GM12874 (cell line): ENCODE measurements at regions not wholly inside any gene's neighbourhood (a gene's known extent, or its start where the extent isn't known, plus 50 kb on each side); places are given as distances from the start of the nearest gene placed in this dataset.
A peak's percentile ranks its signal among the peaks of the same experiment; 100 is the strongest.

Experiments used
- CTCF ChIP-seq: IDR thresholded peaks from 2 replicates; pipeline ENCODE4 v1.5.1; 2011; ENCODE audit warnings: low read depth, mild to moderate bottlenecking, control low read depth, low read length, moderate library complexity; ENCODE audit not compliant: insufficient read depth

- TF ChIP-seq CTCF: no peak
Observed at GRCh38 chr11:43576320-43576802, 104.2 kb upstream of the HSD17B12 start.

- TF ChIP-seq CTCF: no peak
Observed at GRCh38 chr11:43576803-43577521, 103.6 kb upstream of the HSD17B12 start.

- TF ChIP-seq CTCF: no peak
Observed at GRCh38 chr11:43577566-43578264, 102.8 kb upstream of the HSD17B12 start.

- TF ChIP-seq CTCF: no peak
Observed at GRCh38 chr11:43578346-43579170, 102.0 kb upstream of the HSD17B12 start.

- TF ChIP-seq CTCF: peak; percentile 50; the same call in 1 of the 2 replicates
Observed at GRCh38 chr11:43579171-43579918, 101.2 kb upstream of the HSD17B12 start.

- TF ChIP-seq CTCF: no peak
Observed at GRCh38 chr11:43579919-43580276, 100.6 kb upstream of the HSD17B12 start.
